GM18498 (cell line): ENCODE measurements at regions not wholly inside any gene's neighbourhood (a gene's known extent, or its start where the extent isn't known, plus 50 kb on each side); places are given as distances from the start of the nearest gene placed in this dataset.

Source experiments
- ATAC-seq: cut with Tn5 transposase; IDR thresholded peaks from one replicate; pipeline ENCODE4 v1.9.1; 2021; ENCODE audit warnings: mild to moderate bottlenecking, moderate library complexity; ENCODE audit not compliant: unreplicated experiment

DNA sequence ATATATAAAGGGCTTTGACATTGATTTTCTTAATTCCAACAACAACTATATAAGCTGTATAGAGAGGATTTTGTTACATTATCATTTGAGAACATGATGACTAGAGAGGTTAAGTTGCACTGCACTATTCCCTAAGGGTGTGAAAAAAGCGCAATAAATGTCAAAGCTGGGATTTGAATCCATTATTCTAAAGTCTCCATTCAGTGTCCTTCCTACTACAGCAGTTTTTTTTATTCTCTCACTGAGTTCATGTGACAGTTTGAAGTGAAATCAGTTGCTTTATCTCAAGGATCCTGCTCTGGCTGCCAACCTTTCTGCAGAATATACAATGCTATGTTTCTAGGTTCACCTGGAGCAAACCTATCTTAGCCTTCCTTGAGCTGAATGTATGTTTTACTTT lies 177.5 kb downstream of the ANKRD50 start:
- no peak for ATAC-seq

DNA sequence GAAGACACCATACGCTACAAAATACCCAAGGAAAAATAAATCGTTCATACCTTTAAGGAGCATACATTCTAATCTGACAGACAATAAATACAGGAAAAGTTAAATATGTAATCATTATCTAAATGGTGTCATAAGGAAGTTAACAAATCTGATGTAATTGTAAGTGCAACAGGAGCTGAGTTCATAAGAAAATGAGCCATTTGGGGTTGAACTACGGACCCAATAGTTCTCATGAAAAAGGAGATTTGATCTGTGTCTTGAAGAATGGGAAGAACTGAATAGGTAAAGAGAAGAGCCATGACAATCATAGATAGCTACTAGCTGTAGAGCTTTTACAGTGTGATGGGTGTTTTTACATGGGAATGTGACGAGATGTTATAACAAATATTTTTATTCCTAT lies 175.6 kb downstream of the ANKRD50 start:
- no peak for ATAC-seq

DNA sequence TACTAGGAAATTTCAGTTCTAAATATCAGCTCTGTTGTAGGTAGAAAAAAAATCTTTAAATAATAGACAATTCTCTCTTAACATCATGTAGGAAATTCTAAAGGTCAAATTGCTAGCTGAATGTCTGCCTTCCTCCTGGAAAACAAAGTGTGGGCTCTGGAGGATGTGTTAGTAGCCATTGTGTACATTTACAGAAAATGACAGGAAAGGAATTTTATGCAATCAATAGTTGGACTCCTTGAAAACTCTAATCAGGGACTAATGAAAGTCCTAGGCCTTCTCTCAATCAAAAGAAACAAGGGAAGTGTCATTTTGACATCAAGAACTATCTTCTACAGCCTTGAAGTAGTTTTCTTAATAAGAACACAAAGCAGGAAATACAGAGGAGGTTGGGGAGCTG lies 174.6 kb downstream of the ANKRD50 start:
- no peak for ATAC-seq

DNA sequence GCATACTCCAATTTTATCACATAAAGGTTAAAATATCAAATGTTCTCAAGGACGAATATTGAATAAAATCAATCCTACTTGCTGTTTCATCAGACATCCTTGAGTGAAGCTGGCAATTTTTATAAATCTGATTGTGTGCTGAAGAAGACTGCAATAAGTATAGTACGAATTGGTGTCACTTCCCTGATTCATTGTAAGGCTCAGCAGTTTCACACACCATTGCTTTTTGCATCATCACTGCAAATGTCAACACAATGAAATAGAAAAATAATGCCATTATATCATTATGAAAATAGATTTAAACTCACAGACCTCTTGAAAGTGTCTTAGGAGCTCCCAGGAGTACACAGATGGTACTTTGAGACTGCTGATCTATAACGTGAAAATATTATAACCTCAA lies 172.5 kb downstream of the ANKRD50 start:
- ATAC-seq: no peak

DNA sequence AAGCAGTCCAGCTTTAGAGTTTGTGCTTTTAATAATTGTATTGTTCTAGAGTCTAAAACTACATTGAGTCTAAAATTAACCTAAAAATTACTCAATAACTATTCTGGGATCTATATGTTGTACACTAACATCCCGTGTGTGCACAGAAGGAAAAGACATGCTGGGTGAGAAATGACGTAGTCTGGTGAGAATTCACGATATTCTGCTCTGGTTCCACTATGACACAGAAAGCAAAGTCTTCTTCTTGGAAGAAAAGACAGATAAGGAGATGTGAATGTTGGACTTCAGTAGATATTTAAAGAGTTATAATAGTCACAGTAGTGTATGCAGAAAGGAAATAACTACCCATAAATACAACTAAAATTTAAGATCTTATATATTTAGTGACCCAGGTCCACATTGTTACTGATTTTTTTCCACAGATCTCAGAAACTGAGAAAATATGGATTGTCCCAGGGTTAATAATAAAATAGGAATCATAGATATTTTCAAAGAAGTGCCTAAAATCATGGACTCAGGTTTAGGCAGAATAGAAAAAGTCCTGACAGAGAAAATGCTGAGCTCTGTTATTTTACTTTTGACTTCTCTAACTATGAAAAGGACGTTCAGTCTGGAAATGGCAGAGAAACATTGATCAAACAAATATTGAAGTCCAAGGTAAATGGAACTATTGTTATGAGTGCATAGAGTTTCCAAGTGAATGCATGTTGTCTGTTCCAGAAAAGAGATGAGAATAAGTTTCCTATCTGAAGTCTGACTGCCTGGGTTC lies 170.7 kb downstream of the ANKRD50 start:
- ATAC-seq: no peak

DNA sequence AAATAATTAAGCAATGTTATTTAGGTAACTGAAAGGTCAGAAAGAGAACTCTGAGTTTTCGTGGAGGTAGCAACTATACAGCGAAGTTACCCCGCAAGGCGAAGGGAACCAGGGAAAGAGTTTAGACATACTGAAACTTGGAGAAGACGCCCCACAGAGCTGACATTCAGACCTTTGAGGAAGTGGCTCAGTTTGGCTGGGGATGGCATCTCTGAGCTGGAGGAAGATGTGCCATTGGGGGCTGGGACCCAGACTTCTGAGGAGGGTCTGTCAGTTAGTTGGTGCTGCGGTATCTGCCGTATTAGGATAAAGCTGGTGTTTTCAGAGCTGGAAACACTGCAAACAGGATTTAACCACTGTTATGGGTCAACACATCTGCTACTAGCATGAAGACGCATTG lies 156.6 kb downstream of the ANKRD50 start:
- no peak for ATAC-seq

DNA sequence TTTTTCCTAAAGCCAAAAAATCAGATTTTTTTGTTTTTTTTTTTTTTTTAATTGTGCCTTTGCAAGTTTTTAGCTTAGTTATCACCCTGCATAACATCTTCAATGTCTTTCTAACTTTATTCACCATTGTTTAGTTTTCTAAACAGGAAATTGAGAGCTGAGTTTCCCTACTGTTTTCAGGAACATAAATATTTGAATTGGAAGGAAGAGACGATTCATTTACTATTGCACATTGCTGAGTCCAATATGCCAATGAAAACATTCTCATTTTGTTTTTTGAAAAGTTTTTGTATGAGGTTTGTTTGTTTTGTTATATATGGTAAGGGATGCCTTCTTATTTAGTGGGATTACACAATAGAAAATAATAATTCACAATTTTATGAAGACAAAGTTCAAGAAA lies 148.4 kb downstream of the ANKRD50 start:
- no peak for ATAC-seq

DNA sequence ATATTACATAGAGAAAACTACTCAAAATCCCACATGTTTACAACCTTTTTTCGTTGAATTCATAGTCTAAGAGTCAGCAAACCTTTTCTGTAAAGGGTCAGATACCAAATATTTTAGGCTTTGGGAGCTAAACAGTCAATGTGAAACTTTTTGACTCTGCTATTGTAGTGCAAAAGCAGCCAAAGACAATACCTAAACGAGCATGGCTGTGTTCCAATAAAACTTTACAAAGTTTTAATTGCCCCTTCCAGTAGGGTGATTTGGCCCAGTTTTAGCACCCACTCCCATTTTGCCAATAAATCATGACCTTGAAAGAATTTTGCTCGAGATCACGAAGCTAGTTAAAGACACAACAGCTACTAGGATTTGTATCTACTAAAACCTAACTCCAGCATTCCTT lies 147.2 kb downstream of the ANKRD50 start:
- ATAC-seq: no peak

DNA sequence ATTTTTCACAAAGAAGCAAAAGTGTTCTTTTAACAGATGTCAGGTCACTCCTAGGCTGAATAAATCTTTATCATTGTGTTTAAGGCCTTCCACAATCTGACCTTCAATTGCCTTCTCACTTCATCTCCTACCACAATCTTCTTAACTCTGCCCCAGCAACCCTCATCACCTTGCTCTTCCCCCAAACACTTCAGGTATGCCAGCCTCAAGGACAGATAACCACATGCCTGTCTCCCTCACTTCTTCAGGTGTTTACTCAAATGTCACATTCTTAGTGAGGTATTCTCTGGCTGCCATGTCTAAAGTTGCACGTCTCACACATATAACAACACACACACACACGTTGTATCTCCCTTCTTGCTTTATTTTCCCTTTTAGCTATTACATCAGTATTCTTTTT lies 146.5 kb downstream of the ANKRD50 start:
- ATAC-seq: no peak

DNA sequence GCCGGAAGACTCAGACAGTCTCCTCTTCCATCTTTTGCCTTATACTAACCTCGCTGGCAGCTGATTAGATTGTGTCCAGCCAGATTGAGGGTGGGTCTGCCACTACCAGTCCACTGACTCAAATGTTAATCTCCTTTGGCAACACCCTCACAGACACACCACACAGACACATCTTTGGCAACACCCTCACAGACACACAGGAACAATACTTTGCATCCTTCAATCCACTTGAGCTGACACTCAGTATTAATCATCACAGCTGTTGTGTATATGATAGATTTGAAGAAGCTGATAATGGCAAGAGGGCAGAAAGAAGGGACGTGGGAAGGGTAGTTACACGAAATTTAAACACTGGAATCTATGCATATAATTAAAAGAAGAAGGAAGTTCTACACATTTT lies 139.5 kb downstream of the ANKRD50 start:
- no peak for ATAC-seq

DNA sequence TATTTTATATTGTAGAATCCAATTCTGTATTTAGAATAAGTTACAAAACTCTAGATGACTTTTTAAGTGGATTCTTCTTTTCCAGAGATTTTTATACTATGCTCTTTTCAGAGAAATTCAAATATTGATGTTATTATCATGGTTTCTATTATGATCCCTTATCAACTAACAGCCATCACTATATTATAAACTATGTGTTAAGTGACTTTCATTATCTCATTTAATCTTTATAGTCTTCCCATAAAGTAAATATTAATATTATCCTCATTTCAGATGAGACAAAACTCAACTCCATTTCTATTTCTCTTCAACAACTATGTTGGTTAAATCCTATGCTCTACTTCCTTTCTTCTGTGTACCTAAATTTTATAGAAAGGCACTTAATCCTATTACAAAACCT lies 132.6 kb downstream of the ANKRD50 start:
- no peak for ATAC-seq

DNA sequence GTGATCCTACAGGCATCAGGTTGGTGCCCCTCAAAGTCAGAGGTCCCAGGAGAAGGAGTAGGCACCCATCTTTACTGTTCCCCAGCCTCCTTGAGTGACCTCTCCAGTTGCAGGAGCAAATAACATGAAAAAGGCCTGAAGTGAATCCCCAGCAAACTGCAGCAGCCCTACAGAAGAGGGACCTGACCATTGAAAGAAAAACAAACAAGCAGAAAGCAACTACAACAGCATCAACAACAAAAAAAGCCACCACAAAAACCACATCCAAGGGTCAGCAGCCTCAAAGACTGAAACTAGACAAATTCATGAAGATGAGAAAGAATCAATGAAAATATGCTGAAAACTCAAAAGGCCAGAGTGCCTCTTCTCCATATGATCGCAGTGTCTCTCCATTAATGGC lies 128.7 kb downstream of the ANKRD50 start:
- ATAC-seq: no peak

DNA sequence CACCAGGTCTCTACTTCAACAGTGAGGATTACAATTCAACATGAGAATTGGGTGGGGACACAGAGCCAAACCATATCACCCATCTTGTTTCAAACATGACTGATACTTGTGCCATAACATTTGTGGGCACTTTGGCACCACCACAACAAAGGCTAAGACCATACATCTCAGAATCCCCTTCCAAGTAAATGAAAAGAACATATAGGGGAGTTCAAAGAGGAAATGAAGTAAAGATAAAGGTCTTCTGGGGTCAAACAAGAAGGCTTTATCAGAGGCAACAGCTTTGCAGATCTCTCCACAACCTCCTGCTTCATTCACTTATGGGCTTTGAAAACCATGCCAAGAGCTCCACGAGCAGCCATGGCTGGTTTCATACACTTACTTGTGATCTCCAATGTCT lies 122.7 kb downstream of the ANKRD50 start:
- no peak for ATAC-seq

DNA sequence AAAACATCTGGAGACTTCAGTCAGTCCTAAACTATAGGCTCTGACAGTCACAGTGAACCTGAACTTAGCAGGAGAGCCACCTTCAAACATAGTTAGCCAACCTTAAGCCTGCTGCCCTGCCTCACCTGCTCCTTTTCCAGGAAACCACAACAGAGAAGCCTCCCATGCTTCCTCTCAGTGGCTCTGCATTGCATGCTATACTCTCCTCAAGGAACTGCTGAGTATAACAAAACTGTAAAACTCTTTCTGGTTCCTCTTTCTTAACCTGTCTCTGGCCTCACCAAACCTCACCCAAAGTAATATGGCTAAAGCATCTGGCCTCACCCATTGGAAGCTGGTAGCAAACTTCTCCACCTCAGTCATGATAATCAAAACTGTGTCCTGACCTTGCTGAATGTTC lies 122.1 kb downstream of the ANKRD50 start:
- no peak for ATAC-seq

DNA sequence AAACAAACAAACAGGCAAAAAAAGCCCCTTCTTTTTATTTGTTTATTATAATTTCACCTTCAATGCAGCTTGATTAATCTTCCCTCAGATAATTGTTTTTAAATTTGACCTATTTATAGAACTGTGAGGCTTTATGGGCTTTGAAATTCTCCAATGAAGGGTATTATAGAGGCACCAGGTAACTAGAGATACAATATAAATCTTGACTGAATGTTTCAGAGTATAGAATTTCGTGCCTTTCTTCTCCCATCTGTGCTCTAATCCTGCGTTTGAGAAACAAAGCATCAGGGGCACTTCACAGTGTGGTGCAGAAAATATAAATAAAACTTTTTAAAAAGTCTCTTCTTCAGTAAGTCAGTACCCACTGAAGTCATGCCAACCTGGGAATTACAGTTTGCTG lies 120.9 kb downstream of the ANKRD50 start:
- no peak for ATAC-seq

DNA sequence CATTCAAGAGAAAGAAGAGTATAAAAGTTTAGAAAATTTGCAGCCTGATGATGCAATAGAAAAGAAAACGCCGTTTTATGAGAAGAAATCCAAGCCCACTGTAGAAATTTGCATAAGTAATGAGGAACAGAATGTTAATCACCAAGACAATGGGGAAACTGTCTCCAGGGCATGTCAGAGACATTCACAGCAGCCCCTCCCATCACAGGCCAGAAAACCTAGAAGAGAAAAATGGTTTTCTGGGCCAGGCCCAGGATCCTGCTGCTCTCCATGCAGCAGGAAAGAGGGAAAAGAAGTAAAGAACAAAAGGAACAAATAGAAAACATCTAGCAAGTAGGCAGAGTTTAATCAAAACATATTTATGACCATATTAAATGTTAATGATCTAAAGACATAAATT lies 119.0 kb downstream of the ANKRD50 start:
- no peak for ATAC-seq

DNA sequence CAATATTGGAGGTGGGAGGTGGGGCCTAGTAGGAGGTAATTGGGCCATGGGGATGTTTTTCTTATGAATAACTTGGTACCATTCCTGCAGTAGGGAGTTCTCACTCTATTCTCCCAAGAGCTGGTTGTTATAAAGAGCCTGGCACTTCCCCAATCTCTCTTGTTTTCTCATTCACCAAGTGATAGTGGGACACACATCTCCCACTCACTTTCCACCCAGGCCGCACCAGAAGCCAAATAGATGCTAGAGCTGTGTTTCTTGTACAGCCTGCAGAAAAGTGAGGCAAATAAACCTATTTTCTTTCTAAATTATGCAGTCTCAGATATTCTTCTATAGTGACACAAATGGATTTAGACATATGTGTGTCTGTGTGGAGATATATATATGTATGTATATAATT lies 117.6 kb downstream of the ANKRD50 start:
- no peak for ATAC-seq

DNA sequence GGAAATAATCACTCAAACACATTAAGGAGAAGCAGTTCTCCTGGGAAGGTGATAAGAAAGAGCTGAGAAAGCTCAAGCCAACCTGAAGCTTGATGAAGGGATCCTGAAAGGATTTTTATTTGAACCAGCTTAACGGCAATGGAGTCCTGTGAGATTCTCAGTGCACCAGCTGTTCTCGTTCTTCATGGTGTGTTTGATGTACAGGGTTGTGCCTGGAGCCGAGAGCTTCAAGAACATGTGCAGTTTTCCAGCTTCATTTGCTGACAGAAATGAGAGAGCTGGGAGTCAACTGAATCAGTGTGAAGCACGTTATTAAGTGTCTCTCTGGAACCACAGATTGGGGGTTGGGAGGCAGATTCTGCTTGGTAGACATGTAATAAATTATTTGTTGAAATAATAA lies 115.7 kb downstream of the ANKRD50 start:
- no peak for ATAC-seq

DNA sequence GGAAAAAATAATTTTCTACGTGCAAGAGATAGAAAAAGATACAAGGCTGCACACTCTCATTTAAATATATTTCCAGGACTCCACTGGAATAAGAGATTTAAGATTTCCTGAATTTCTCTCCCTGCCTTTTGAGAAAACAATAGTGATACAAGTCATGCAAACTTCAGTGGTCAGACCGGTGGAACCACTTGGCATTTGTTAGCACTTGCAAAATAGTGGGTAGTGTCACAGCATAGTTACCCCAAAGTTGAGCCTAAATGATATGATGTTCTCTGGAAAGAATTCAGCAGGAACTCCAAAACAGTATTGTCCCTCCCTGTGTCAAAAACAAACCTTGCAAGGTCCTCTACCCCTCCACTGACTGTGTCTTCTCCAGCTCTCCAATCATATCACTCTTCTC lies 102.3 kb downstream of the ANKRD50 start:
- no peak for ATAC-seq
